H1 (cell line): ENCODE measurements at regions not wholly inside any gene's neighbourhood (a gene's known extent, or its start where the extent isn't known, plus 50 kb on each side); places are given as distances from the start of the nearest gene placed in this dataset.

Experiments
- BRCA1 ChIP-seq: IDR thresholded peaks from 2 replicates; pipeline ENCODE4 v1.6.1; 2012; ENCODE audit warnings: low read depth, low read length, improper control_type of control experiment
- CEBPB ChIP-seq: IDR thresholded peaks from 2 replicates; pipeline ENCODE4 v1.6.1; 2012; ENCODE audit warnings: low read depth, low read length
- CHD2 ChIP-seq: IDR thresholded peaks from 2 replicates; pipeline ENCODE4 v1.6.1; 2012; ENCODE audit warnings: low read length, improper control_type of control experiment
- CTCF ChIP-seq, 3 experiments: IDR thresholded peaks; 1 replicate in 2 of 3; 2 replicates in 1 of 3; pipeline versions ENCODE4 v1.5.1 to v1.6.1; 2011; ENCODE audit warnings: low read length in 3 of 3, mild to moderate bottlenecking in 3 of 3, inconsistent platforms in 2 of 3, low read depth in 1 of 3, moderate library complexity in 1 of 3; ENCODE audit not compliant: insufficient read depth in 1 of 3; ENCODE audit errors: control extremely low read depth in 1 of 3
- EGR1 ChIP-seq: IDR thresholded peaks from 2 replicates; pipeline ENCODE4 v1.6.1; 2011; ENCODE audit warnings: low read depth, low read length, borderline replicate concordance
- EZH2 ChIP-seq: fragments of 200-600 bp; sonication (generic); IDR thresholded peaks from 2 replicates; pipeline ENCODE4 v1.7.1; 2012; ENCODE audit warnings: low read depth, mild to moderate bottlenecking, moderate library complexity, low read length, inconsistent platforms; ENCODE audit not compliant: severe bottlenecking
- JUN ChIP-seq: IDR thresholded peaks from 2 replicates; pipeline ENCODE4 v1.6.1; 2011; ENCODE audit warnings: low read depth, mild to moderate bottlenecking, improper control_type of control experiment, low read length
- JUND ChIP-seq: IDR thresholded peaks from 2 replicates; pipeline ENCODE4 v1.6.1; 2011; ENCODE audit warnings: mild to moderate bottlenecking, improper control_type of control experiment, low read length
- MAFK ChIP-seq: IDR thresholded peaks from 2 replicates; pipeline ENCODE4 v1.6.1; 2012; ENCODE audit warnings: low read depth, mild to moderate bottlenecking, improper control_type of control experiment, low read length
- MAX ChIP-seq: IDR thresholded peaks from 2 replicates; pipeline ENCODE4 v1.6.1; 2012; ENCODE audit warnings: inconsistent platforms
- POLR2A ChIP-seq, 2 experiments: IDR thresholded peaks; 1 replicate in 1 of 2; 2 replicates in 1 of 2; pipeline ENCODE4 v1.6.1; 2011; ENCODE audit warnings: low read depth in 2 of 2, low read length in 2 of 2, mild to moderate bottlenecking in 2 of 2; ENCODE audit errors: control extremely low read depth in 1 of 2
- SUZ12 ChIP-seq: fragments of 200-600 bp; sonication (generic); IDR thresholded peaks from 2 replicates; pipeline ENCODE4 v1.6.1; 2012; ENCODE audit warnings: mild to moderate bottlenecking, inconsistent platforms, low read length, moderate library complexity, mixed read lengths
- YY1 ChIP-seq: IDR thresholded peaks from 2 replicates; pipeline ENCODE4 v1.6.1; 2011; ENCODE audit warnings: low read depth, mild to moderate bottlenecking, low read length

GRCh38 chr17:62160816-62161215 lies 95.7 kb upstream of the MED13 start:
- no peak for TF ChIP-seq POLR2A (IDR thresholded peaks at IDR 0.05; ENCODE audit: control extremely low read depth in 1 of 2, low read depth in 2 of 2, low read length in 2 of 2)
- no peak for TF ChIP-seq CTCF (IDR thresholded peaks at IDR 0.05; ENCODE audit: control extremely low read depth in 1 of 3, insufficient read depth in 1 of 3, low read depth in 1 of 3, low read length in 3 of 3)
- no peak for TF ChIP-seq EZH2
- no peak for TF ChIP-seq JUND
- no peak for TF ChIP-seq JUN
- no peak for TF ChIP-seq MAX
- no peak for TF ChIP-seq BRCA1
- no peak for TF ChIP-seq CHD2
- TF ChIP-seq YY1: no peak
- no peak for TF ChIP-seq CEBPB
- TF ChIP-seq EGR1: no peak
- TF ChIP-seq SUZ12: no peak
- no peak for TF ChIP-seq MAFK
